Adrenal gland (tissue), 9 donors: ENCODE measurements at regions not wholly inside any gene's neighbourhood (a gene's known extent, or its start where the extent isn't known, plus 50 kb on each side); places are given as distances from the start of the nearest gene placed in this dataset.

Experiments used
- DNase-seq, 7 donors: peaks; one replicate each; pipeline ENCODE4 v3.0.0-alpha.2; 2019 to 2020
- H3K27ac ChIP-seq, 5 donors: fragments of 200-600 bp; sonication (generic) in 4 of 5; 1 replicate in 3 of 5; 2 replicates in 2 of 5; pipeline versions ENCODE4 v1.5.1 to v1.8.0; 2016 to 2020; ENCODE audit warnings: mild to moderate bottlenecking in 1 of 5
- H3K27me3 ChIP-seq: fragments of 200-600 bp; 2 replicates; pipeline ENCODE4 v1.8.0; 2021
- H3K36me3 ChIP-seq, 2 donors: fragments of 200-600 bp; replicated peaks in 1 of 2; 1 replicate in 1 of 2; 2 replicates in 1 of 2; pipeline versions ENCODE4 v1.5.1 to v1.8.0; 2018 to 2022
- H3K4me1 ChIP-seq, 2 donors: fragments of 200-600 bp; replicated peaks in 1 of 2; 1 replicate in 1 of 2; 2 replicates in 1 of 2; pipeline versions ENCODE4 v1.5.1 to v1.8.0; 2018 to 2021
- H3K4me3 ChIP-seq, 4 donors: fragments of 200-600 bp; sonication (generic) in 3 of 4; one replicate each; pipeline ENCODE4 v1.5.1; 2016 to 2018
- H3K9me3 ChIP-seq, 3 donors: fragments of 200-600 bp; sonication (generic) in 1 of 3; replicated peaks in 1 of 3; 1 replicate in 2 of 3; 2 replicates in 1 of 3; pipeline versions ENCODE4 v1.5.1 to v1.8.0; 2016 to 2021
- POLR2A ChIP-seq, 2 donors: fragments of 450-650 bp; IDR thresholded peaks; one replicate each; pipeline ENCODE4 v1.6.1; 2017; ENCODE audit warnings: antibody characterized with exemption in 2 of 2, mild to moderate bottlenecking in 2 of 2, moderate library complexity in 1 of 2
- WGBS, 4 donors: extraction: QIAGEN DNeasy Blood & Tissue Kit in 2 of 4; methylation state at CpG; one replicate each; pipeline versions ENCODE4 v1.1.5 to v1.1.7; 2013 to 2017; 5-methylcytosine and 5-hydroxymethylcytosine counted together
- intact Hi-C, 2 donors: fragments of 100-400 bp; cut with DNase I; formaldehyde crosslinking; loops; one replicate each; pipeline versions ENCODE4 v1.14.1 to v1.15.0; 2022 to 2023
- TF ChIP-seq, protein P1 (sequence below), 6 experiments: fragments of 450-650 bp in 4 of 6; fragments of 200-600 bp in 2 of 6; sonication (generic) in 1 of 6; IDR thresholded peaks; 1 replicate in 5 of 6; 2 replicates in 1 of 6; pipeline versions ENCODE4 v1.5.1 to v1.8.0; 2016 to 2021; ENCODE audit warnings: antibody characterized with exemption in 6 of 6, mild to moderate bottlenecking in 2 of 6, moderate library complexity in 1 of 6
- donor health status: healthy with polysubstance abuse.
- donor health status: Bipolar disorder and iron deficiency.
- donor health status: DM: yes; HTN: yes; CAD: no.
- donor health status: DM: no; HTN: no; CAD: no.
- donor health status: DM: no; HTN: no; CAD: no.

DNA sequence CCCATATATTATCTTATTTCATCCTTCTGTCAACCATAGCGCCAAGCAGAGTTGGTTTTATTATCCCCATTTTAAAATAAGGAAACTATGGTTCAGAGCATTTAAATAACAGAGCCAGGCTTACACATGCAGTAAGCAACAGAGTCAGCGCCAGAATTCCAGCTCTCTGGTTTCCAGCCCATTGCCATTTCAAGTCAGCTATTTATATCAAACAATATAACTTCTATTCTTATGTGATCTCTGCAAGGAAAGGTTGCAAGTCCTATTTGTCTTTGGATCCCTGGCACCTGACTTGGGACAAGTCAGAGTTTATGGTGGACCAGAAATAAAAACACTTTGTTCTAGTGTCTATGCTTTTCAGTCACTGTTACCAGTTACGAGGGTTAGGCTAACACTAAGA, 174.1 kb upstream of the EEA1 start:
- TF ChIP-seq POLR2A (IDR thresholded peaks at IDR 0.05), result no peak
- TF ChIP-seq, protein P1, sequence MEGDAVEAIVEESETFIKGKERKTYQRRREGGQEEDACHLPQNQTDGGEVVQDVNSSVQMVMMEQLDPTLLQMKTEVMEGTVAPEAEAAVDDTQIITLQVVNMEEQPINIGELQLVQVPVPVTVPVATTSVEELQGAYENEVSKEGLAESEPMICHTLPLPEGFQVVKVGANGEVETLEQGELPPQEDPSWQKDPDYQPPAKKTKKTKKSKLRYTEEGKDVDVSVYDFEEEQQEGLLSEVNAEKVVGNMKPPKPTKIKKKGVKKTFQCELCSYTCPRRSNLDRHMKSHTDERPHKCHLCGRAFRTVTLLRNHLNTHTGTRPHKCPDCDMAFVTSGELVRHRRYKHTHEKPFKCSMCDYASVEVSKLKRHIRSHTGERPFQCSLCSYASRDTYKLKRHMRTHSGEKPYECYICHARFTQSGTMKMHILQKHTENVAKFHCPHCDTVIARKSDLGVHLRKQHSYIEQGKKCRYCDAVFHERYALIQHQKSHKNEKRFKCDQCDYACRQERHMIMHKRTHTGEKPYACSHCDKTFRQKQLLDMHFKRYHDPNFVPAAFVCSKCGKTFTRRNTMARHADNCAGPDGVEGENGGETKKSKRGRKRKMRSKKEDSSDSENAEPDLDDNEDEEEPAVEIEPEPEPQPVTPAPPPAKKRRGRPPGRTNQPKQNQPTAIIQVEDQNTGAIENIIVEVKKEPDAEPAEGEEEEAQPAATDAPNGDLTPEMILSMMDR (IDR thresholded peaks at IDR 0.05), result no peak
- H3K4me1 ChIP-seq, result no peaks in the 10 kb centered on the region
- WGBS, 4 donors, result 93 to 99% (median 94%) methylated on average over 3 of the region's 3 CpGs
- H3K36me3 ChIP-seq, result no peaks in the 10 kb centered on the region
- no peaks in the 10 kb centered on the region for H3K27me3 ChIP-seq
- no peaks in the 10 kb centered on the region for H3K9me3 ChIP-seq
- intact Hi-C loops, result no loop called here
- no peak overlapping the region for H3K27ac ChIP-seq
- H3K4me3 ChIP-seq, result no peak overlapping the region
- no peak for DNase-seq

DNA sequence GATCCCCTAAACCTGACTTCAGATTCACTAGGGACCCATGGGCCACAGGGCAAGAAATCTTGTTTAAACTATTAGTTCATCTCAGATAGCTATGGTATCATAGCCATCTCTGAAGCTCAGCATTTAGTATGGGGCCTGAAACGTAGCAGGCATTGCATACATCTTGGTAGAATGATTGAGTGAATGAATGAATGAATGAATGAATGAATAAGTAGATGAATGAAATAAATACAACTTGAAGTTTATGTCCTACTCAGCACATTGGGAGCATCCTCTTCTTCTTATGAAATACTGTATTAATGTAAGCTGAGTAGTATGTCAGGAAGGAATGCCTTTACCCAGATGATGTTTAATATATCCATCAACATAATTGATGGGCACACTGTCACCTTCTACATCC, 175.4 kb upstream of the EEA1 start:
- H3K9me3 ChIP-seq, result no peaks in the 10 kb centered on the region
- no peaks in the 10 kb centered on the region for H3K27me3 ChIP-seq
- H3K36me3 ChIP-seq, result no peaks in the 10 kb centered on the region
- H3K4me1 ChIP-seq, result no peaks in the 10 kb centered on the region
- intact Hi-C loops, result no loop called here
- 85 to 97% (median 95%) methylated on average over 1 of the region's 1 CpG for WGBS, 4 donors
- no peak overlapping the region for H3K4me3 ChIP-seq
- TF ChIP-seq, protein P1 (IDR thresholded peaks at IDR 0.05), result no peak
- TF ChIP-seq POLR2A (IDR thresholded peaks at IDR 0.05), result no peak
- no peak for DNase-seq
- H3K27ac ChIP-seq, result no peak overlapping the region

DNA sequence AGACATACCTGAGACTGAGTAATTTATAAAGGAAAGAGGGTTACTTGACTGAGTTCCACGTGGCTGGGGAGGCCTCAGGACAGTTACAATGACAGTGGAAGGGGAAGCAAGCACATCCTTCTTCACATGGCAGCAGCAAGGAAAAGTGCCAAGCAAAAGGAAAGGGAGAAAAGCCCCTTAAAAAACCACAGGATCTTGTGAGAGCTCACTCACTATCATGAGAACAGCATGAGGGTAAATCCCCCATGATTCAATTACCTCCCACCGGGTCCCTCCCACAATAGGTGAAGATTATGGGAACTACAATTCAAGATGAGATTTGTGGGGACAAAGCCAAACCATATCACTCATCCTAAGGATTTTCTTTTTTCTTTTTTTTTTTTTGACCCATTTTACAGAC, 177.8 kb upstream of the EEA1 start:
- 62 to 76% (median 70%) methylated on average over 2 of the region's 2 CpGs for WGBS, 4 donors
- no peaks in the 10 kb centered on the region for H3K4me1 ChIP-seq

DNA sequence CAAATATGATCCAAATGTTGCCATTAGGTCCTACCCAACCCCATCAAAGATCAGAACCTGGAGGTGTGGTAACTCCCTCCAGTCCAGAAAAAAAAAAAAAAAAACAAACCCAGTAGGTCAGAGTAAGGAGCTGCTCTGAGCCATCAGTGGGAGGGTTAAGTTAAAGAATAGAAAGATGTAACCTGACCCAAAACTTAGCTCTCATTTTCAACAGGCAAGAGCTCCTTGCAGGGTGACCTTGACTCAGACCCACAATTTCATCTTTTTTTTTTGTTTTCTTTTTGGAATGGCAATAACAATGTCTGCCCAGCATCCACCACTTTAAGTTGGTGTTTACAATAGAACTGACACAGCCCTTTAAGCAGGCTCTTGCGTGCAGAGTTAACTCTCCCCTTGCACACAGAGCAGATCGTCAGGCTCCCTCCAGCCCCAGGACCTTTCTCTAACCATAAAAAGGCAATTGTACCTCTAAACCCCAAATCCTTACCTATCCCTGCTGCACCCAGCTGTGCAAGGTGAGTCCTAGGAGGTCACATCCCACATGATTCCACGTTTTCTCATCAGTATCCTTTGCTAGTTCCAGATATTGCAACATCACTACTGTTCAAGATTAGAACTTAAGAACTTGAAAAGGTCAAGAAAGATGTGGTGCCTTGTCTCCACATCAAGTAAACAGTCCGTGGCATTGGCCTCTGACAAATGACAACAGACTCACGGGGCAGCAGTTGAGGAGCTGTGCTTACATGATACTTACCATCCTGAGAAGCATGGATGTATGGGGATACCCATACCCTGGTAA, 178.6 kb upstream of the EEA1 start:
- Histone ChIP-seq H3K36me3 (no peaks in the 10 kb centered on the region), H3K27ac (no peak overlapping the region), H3K4me1 (no peaks in the 10 kb centered on the region), H3K9me3 (no peaks in the 10 kb centered on the region), H3K27me3 (no peaks in the 10 kb centered on the region), H3K4me3 (no peak overlapping the region)
- DNase-seq, result no peak
- 62 to 78% (median 72%) methylated on average over 5 of the region's 5 CpGs for WGBS, 4 donors
- TF ChIP-seq, protein P1 (IDR thresholded peaks at IDR 0.05), result no peak
- TF ChIP-seq POLR2A (IDR thresholded peaks at IDR 0.05), result no peak
- intact Hi-C loops, result no loop called here

More for the DNA sequence above, 177.8 kb upstream of the EEA1 start:
- Histone ChIP-seq H3K36me3 (no peaks in the 10 kb centered on the region), H3K4me3 (no peak overlapping the region), H3K9me3 (no peaks in the 10 kb centered on the region), H3K27me3 (no peaks in the 10 kb centered on the region), H3K27ac (no peak overlapping the region)
- no peak for DNase-seq
- intact Hi-C loops, result no loop called here
- TF ChIP-seq POLR2A (IDR thresholded peaks at IDR 0.05), result no peak
- TF ChIP-seq, protein P1 (IDR thresholded peaks at IDR 0.05), result no peak
